Esophagus (tissue), 2 donors: ENCODE measurements at regions not wholly inside any gene's neighbourhood (a gene's known extent, or its start where the extent isn't known, plus 50 kb on each side); places are given as distances from the start of the nearest gene placed in this dataset.

Experiments used
- H3K27ac ChIP-seq, 2 donors: one replicate each; pipeline ENCODE4 v1.5.1; 2013; ENCODE audit warnings: low read depth in 2 of 2, mild to moderate bottlenecking in 2 of 2, inconsistent platforms in 1 of 2, low read length in 1 of 2, moderate library complexity in 1 of 2
- H3K27me3 ChIP-seq, 2 donors: one replicate each; pipeline ENCODE4 v1.6.1; 2013; ENCODE audit warnings: low read length in 2 of 2, control low read depth in 1 of 2, mild to moderate bottlenecking in 1 of 2; ENCODE audit not compliant: insufficient read depth in 2 of 2, control insufficient read depth in 1 of 2
- H3K36me3 ChIP-seq, 2 donors: one replicate each; pipeline ENCODE4 v1.6.1; 2013; ENCODE audit warnings: low read length in 1 of 2; ENCODE audit not compliant: control insufficient read depth in 2 of 2, insufficient read depth in 2 of 2
- H3K4me1 ChIP-seq, 2 donors: one replicate each; pipeline ENCODE4 v1.6.1; 2013; ENCODE audit warnings: low read length in 1 of 2; ENCODE audit not compliant: control insufficient read depth in 2 of 2, insufficient read depth in 2 of 2
- H3K4me3 ChIP-seq, 2 donors: one replicate each; pipeline ENCODE4 v1.5.1; 2013; ENCODE audit warnings: low read length in 2 of 2, mild to moderate bottlenecking in 2 of 2, low read depth in 1 of 2, moderate library complexity in 1 of 2
- H3K9me3 ChIP-seq, 2 donors: one replicate each; pipeline ENCODE4 v1.6.1; 2013; ENCODE audit warnings: mild to moderate bottlenecking in 2 of 2, low read depth in 1 of 2, low read length in 1 of 2, moderate library complexity in 1 of 2; ENCODE audit not compliant: control insufficient read depth in 2 of 2, insufficient read depth in 1 of 2
- WGBS, 2 donors: extraction: QIAGEN DNeasy Blood & Tissue Kit; methylation state at CpG; one replicate each; pipeline ENCODE4 v1.1.7; 2013; 5-methylcytosine and 5-hydroxymethylcytosine counted together
- donor health status: healthy with polysubstance abuse.
- donor health status: Bipolar disorder and iron deficiency.

GRCh38 chr3:46146548-46146947 is 61.6 kb downstream of the CCR1 start:
- Histone ChIP-seq H3K36me3 (no peaks in the 10 kb centered on the region), H3K4me1 (peaks cover 0 to 2% of the 10 kb centered on the region in 2 donors), H3K27me3 (no peaks in the 10 kb centered on the region), H3K27ac (no peak overlapping the region), H3K9me3 (no peaks in the 10 kb centered on the region), H3K4me3 (no peak overlapping the region)
- 81 to 90% methylated on average over 4 of the region's 4 CpGs for WGBS, 2 donors

GRCh38 chr3:46146021-46146420 is 62.1 kb downstream of the CCR1 start:
- Histone ChIP-seq H3K4me3 (no peak overlapping the region), H3K27ac (no peak overlapping the region), H3K4me1 (peaks cover 0 to 2% of the 10 kb centered on the region in 2 donors), H3K9me3 (no peaks in the 10 kb centered on the region), H3K27me3 (no peaks in the 10 kb centered on the region), H3K36me3 (no peaks in the 10 kb centered on the region)
- WGBS, 2 donors, result 45 to 60% methylated on average over 2 of the region's 2 CpGs

- WGBS, 2 donors, result 90 to 100% methylated on average over 1 of the region's 1 CpG
- no peak overlapping the region for H3K27ac ChIP-seq
- no peaks in the 10 kb centered on the region for H3K27me3 ChIP-seq
Measured at GRCh38 chr3:46145147-46145546, 63.0 kb downstream of the CCR1 start.

GRCh38 chr3:46143951-46144473 is 64.1 kb downstream of the CCR1 start:
- no peaks in the 10 kb centered on the region for H3K9me3 ChIP-seq
- H3K27ac ChIP-seq, result no peak overlapping the region
- H3K27me3 ChIP-seq, result no peaks in the 10 kb centered on the region
- no peak overlapping the region for H3K4me3 ChIP-seq
- peaks cover 0 to 2% of the 10 kb centered on the region in 2 donors for H3K4me1 ChIP-seq
- H3K36me3 ChIP-seq, result no peaks in the 10 kb centered on the region
- 55 to 57% methylated on average over 4 of the region's 4 CpGs for WGBS, 2 donors

More at GRCh38 chr3:46145147-46145546, 63.0 kb downstream of the CCR1 start:
- Histone ChIP-seq H3K9me3 (no peaks in the 10 kb centered on the region), H3K36me3 (no peaks in the 10 kb centered on the region), H3K4me1 (peaks cover 0 to 2% of the 10 kb centered on the region in 2 donors), H3K4me3 (no peak overlapping the region)

GRCh38 chr3:46141813-46142212 is 66.3 kb downstream of the CCR1 start:
- no peaks in the 10 kb centered on the region for H3K36me3 ChIP-seq
- no peaks in the 10 kb centered on the region for H3K27me3 ChIP-seq
- no peak overlapping the region for H3K4me3 ChIP-seq
- no peak overlapping the region for H3K27ac ChIP-seq
- 73 to 75% methylated on average over 9 of the region's 9 CpGs for WGBS, 2 donors
- no peaks in the 10 kb centered on the region for H3K9me3 ChIP-seq
- H3K4me1 ChIP-seq, result peaks cover 0 to 2% of the 10 kb centered on the region in 2 donors

GRCh38 chr3:46138581-46138980 is 69.5 kb downstream of the CCR1 start:
- 72 to 76% methylated on average over 3 of the region's 3 CpGs for WGBS, 2 donors
- Histone ChIP-seq H3K36me3 (no peaks in the 10 kb centered on the region), H3K27ac (no peak overlapping the region), H3K9me3 (no peaks in the 10 kb centered on the region), H3K27me3 (no peaks in the 10 kb centered on the region), H3K4me3 (no peak overlapping the region), H3K4me1 (peaks cover 0 to 2% of the 10 kb centered on the region in 2 donors)

- Histone ChIP-seq H3K36me3 (no peaks in the 10 kb centered on the region), H3K27ac (no peak overlapping the region), H3K4me1 (no peaks in the 10 kb centered on the region), H3K27me3 (no peaks in the 10 kb centered on the region), H3K4me3 (no peak overlapping the region), H3K9me3 (no peaks in the 10 kb centered on the region)
- WGBS, 2 donors, result 55 to 68% methylated on average over 3 of the region's 3 CpGs
Measured at GRCh38 chr3:46135475-46135874, 72.6 kb downstream of the CCR1 start.

GRCh38 chr3:46133285-46133684 is 74.8 kb downstream of the CCR1 start:
- Histone ChIP-seq H3K36me3 (no peaks in the 10 kb centered on the region), H3K4me1 (no peaks in the 10 kb centered on the region), H3K27ac (no peak overlapping the region), H3K9me3 (no peaks in the 10 kb centered on the region), H3K4me3 (no peak overlapping the region), H3K27me3 (no peaks in the 10 kb centered on the region)
- 80 to 91% methylated on average over 3 of the region's 3 CpGs for WGBS, 2 donors

GRCh38 chr3:46132565-46132964 is 75.5 kb downstream of the CCR1 start:
- Histone ChIP-seq H3K4me1 (no peaks in the 10 kb centered on the region), H3K9me3 (no peaks in the 10 kb centered on the region), H3K36me3 (no peaks in the 10 kb centered on the region), H3K27ac (no peak overlapping the region), H3K4me3 (no peak overlapping the region), H3K27me3 (no peaks in the 10 kb centered on the region)
- WGBS, 2 donors, result 85 to 97% methylated on average over 4 of the region's 4 CpGs

- H3K9me3 ChIP-seq, result no peaks in the 10 kb centered on the region
- H3K36me3 ChIP-seq, result no peaks in the 10 kb centered on the region
- no peaks in the 10 kb centered on the region for H3K4me1 ChIP-seq
- H3K27ac ChIP-seq, result no peak overlapping the region
- no peak overlapping the region for H3K4me3 ChIP-seq
- 86 to 87% methylated on average over 8 of the region's 8 CpGs for WGBS, 2 donors
- H3K27me3 ChIP-seq, result no peaks in the 10 kb centered on the region
Measured at GRCh38 chr3:46131884-46132450, 76.1 kb downstream of the CCR1 start.
